HepG2 (cell line): ENCODE measurements at regions not wholly inside any gene's neighbourhood (a gene's known extent, or its start where the extent isn't known, plus 50 kb on each side); places are given as distances from the start of the nearest gene placed in this dataset.

ENCODE experiments used
- KAT8 ChIP-seq: IDR thresholded peaks from 2 replicates; pipeline ENCODE4 v1.6.1; 2016; ENCODE audit warnings: missing genetic modification reagents, missing compliant biosample characterization
- KLF11 ChIP-seq: IDR thresholded peaks from 2 replicates; pipeline ENCODE4 v1.6.1; 2016; ENCODE audit warnings: missing compliant biosample characterization
- POGZ ChIP-seq: sonication (generic); formaldehyde crosslinking; IDR thresholded peaks from 2 replicates; pipeline ENCODE4 v1.4.0; 2020; ENCODE audit warnings: mild to moderate bottlenecking, missing genetic modification reagents
- SMARCC2 ChIP-seq: fragments of 450-650 bp; IDR thresholded peaks from 2 replicates; pipeline ENCODE4 v1.6.1; 2017; ENCODE audit warnings: antibody characterized with exemption, mild to moderate bottlenecking
- ZNF34 ChIP-seq: sonication (generic); formaldehyde crosslinking; IDR thresholded peaks from 2 replicates; pipeline ENCODE4 v1.4.0; 2020; ENCODE audit warnings: mild to moderate bottlenecking, missing genetic modification reagents, borderline replicate concordance
- ZNF407 ChIP-seq: sonication (generic); formaldehyde crosslinking; IDR thresholded peaks from one replicate; pipeline ENCODE4 v1.5.1; 2020; ENCODE audit warnings: mild to moderate bottlenecking, missing genetic modification reagents; ENCODE audit errors: not compliant biosample characterization
- ZNF510 ChIP-seq: sonication (generic); formaldehyde crosslinking; IDR thresholded peaks from 2 replicates; pipeline ENCODE4 v1.4.0; 2020; ENCODE audit warnings: low read depth, mild to moderate bottlenecking, missing genetic modification reagents
- ZNF547 ChIP-seq: sonication (generic); formaldehyde crosslinking; IDR thresholded peaks from 2 replicates; pipeline ENCODE4 v1.5.1; 2020; ENCODE audit warnings: mild to moderate bottlenecking, missing genetic modification reagents

- TF ChIP-seq ZNF407 (CRISPR knock-in tag) (no peak), ZNF34 (CRISPR knock-in tag) (no peak), ZNF510 (no peak), KLF11 (no peak), KAT8 (CRISPR knock-in tag) (no peak), POGZ (no peak), ZNF547 (no peak), SMARCC2 (no peak)
- TF ChIP-seq, all 625 proteins: peak for 0
Measured at GRCh38 chr22:22040908-22041307, 58.3 kb upstream of the TOP3B start (continued).
